K562 (cell line): ENCODE measurements at regions not wholly inside any gene's neighbourhood (a gene's known extent, or its start where the extent isn't known, plus 50 kb on each side); places are given as distances from the start of the nearest gene placed in this dataset.

ENCODE experiments used
- EP300 ChIP-seq: IDR thresholded peaks from 2 replicates; pipeline ENCODE4 v1.6.1; 2012; ENCODE audit warnings: low read length, improper control_type of control experiment
- HMGXB4 ChIP-seq: sonication (generic); formaldehyde crosslinking; IDR thresholded peaks from 2 replicates; pipeline ENCODE4 v1.8.1; 2023; ENCODE audit warnings: mild to moderate bottlenecking, missing genetic modification reagents
- TF ChIP-seq, protein P1 (sequence below): fragments of 450-650 bp; formaldehyde crosslinking; IDR thresholded peaks from 2 replicates; pipeline ENCODE4 v1.4.0; 2020; ENCODE audit warnings: mild to moderate bottlenecking

DNA sequence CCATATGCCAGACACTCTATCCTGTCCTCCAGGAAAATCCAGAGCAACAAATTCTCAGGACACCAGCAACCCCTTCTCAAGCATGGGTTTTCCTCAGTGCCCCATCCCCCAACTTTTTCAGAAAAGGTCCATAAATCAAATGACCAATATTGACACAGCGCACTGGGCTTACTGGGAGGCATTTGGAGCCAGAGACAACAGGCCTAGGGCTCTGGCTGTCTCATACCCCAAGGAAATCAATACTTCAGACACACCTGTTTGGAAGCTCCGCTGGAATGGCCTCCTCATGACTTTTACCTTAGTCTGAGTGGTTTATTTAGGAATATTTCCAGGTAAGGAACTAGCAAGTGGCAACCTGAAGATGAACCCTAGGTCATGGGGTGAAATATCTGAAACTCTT is 66.9 kb upstream of the TNR start:
- TF ChIP-seq EP300 (no peak), HMGXB4 (CRISPR knock-in tag) (no peak)
- TF ChIP-seq, protein P1, sequence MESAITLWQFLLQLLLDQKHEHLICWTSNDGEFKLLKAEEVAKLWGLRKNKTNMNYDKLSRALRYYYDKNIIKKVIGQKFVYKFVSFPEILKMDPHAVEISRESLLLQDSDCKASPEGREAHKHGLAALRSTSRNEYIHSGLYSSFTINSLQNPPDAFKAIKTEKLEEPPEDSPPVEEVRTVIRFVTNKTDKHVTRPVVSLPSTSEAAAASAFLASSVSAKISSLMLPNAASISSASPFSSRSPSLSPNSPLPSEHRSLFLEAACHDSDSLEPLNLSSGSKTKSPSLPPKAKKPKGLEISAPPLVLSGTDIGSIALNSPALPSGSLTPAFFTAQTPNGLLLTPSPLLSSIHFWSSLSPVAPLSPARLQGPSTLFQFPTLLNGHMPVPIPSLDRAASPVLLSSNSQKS, result no peak
